Endothelial cell of umbilical vein (primary cell): ENCODE measurements at regions not wholly inside any gene's neighbourhood (a gene's known extent, or its start where the extent isn't known, plus 50 kb on each side); places are given as distances from the start of the nearest gene placed in this dataset.
"Not testable (repeated sequence)": the region's sequence is repeated elsewhere in the genome, so short reads cannot be mapped to it uniquely, and the experiment has no call there.

Experiments
- BruUV-seq: library from RNA; stranded (reverse); fragments of 400-500 nt; replicated peaks from 2 replicates; lab custom pipeline; 2021; lab: Mats Ljungman, UMichigan
- CTCF ChIA-PET: fragments of 300-600, 350-600 bp; sonication (Branson Sonifier 250); formaldehyde crosslinking; loops from one replicate; lab custom pipeline; 2021; ENCODE audit warnings: antibody characterized with exemption, inconsistent platforms; lab: Charles Lee
- POLR2A ChIA-PET: fragments of 300-600, 350-600 bp; sonication (Branson Sonifier 250); formaldehyde crosslinking; loops from one replicate; lab custom pipeline; 2021; ENCODE audit warnings: antibody characterized with exemption, inconsistent platforms; lab: Charles Lee
- DNase-seq: peaks from one replicate; pipeline ENCODE4 v3.0.0-alpha.2; 2011; ENCODE audit warnings: low read depth, low spot score
- FAIRE-seq: peaks from 2 replicates; lab custom pipeline; 2011; peaks lifted over from hg19 to GRCh38; lab: Jason Lieb, UNC
- H2AFZ ChIP-seq: 2 replicates; pipeline ENCODE4 v1.6.0; 2012; ENCODE audit warnings: low read depth, low read length, control low read depth, inconsistent platforms
- H3K27ac ChIP-seq: 2 replicates; pipeline ENCODE4 v1.5.1; 2011; ENCODE audit warnings: low read depth, mild to moderate bottlenecking, control low read depth, low read length, moderate library complexity; ENCODE audit not compliant: insufficient read depth
- H3K27me3 ChIP-seq, 2 experiments: 2 replicates each; pipeline versions ENCODE4 v1.6.0 to v1.6.1; 2011; ENCODE audit warnings: low read length in 2 of 2, mixed read lengths in 1 of 2; ENCODE audit not compliant: control insufficient read depth in 2 of 2, insufficient read depth in 2 of 2
- H3K36me3 ChIP-seq, 2 experiments: 2 replicates in 1 of 2; 3 replicates in 1 of 2; pipeline ENCODE4 v1.5.1; 2011; ENCODE audit warnings: low read length in 2 of 2, mild to moderate bottlenecking in 1 of 2, moderate library complexity in 1 of 2; ENCODE audit not compliant: control insufficient read depth in 2 of 2, insufficient read depth in 2 of 2; ENCODE audit errors: extremely low read depth in 1 of 2
- H3K4me1 ChIP-seq: 3 replicates; pipeline ENCODE4 v1.5.1; 2011; ENCODE audit warnings: mild to moderate bottlenecking, low read length; ENCODE audit not compliant: control insufficient read depth, insufficient read depth; ENCODE audit errors: extremely low read depth
- H3K4me2 ChIP-seq: 2 replicates; pipeline ENCODE4 v1.6.1; 2011; ENCODE audit warnings: low read length, control low read depth, mixed read lengths; ENCODE audit not compliant: insufficient read depth
- H3K4me3 ChIP-seq, 3 experiments: fragments of 200-600 bp in 1 of 3; sonication (generic), shearing (Covaris generic) in 1 of 3; replicated peaks in 1 of 3; 2 replicates each; pipeline ENCODE4 v1.5.1; 2011 to 2016; ENCODE audit warnings: control low read depth in 3 of 3, low read length in 3 of 3, mild to moderate bottlenecking in 2 of 3, inconsistent platforms in 1 of 3, low read depth in 1 of 3, moderate library complexity in 1 of 3; ENCODE audit not compliant: insufficient read depth in 1 of 3
- H3K79me2 ChIP-seq: 2 replicates; pipeline ENCODE4 v1.6.0; 2012; ENCODE audit warnings: low read length, inconsistent platforms; ENCODE audit not compliant: control insufficient read depth, insufficient read depth
- H3K9ac ChIP-seq: replicated peaks from 2 replicates; pipeline ENCODE3; 2011; ENCODE audit warnings: low read length, control low read depth; ENCODE audit not compliant: insufficient read depth; ENCODE audit errors: extremely low read depth
- H3K9me1 ChIP-seq: replicated peaks from 3 replicates; pipeline ENCODE4 v1.6.0; 2011; ENCODE audit warnings: mild to moderate bottlenecking, low read length; ENCODE audit not compliant: control insufficient read depth, insufficient read depth; ENCODE audit errors: extremely low read depth
- H3K9me3 ChIP-seq: replicated peaks from 2 replicates; pipeline ENCODE4 v1.5.1; 2012; ENCODE audit warnings: low read length, inconsistent platforms; ENCODE audit not compliant: control insufficient read depth, insufficient read depth
- H4K20me1 ChIP-seq: replicated peaks from 2 replicates; pipeline ENCODE3; 2011; ENCODE audit warnings: mild to moderate bottlenecking, low read length; ENCODE audit not compliant: control insufficient read depth, insufficient read depth; ENCODE audit errors: extremely low read depth
- EZH2 ChIP-seq: IDR thresholded peaks from 2 replicates; pipeline ENCODE4 v1.6.1; 2012; ENCODE audit warnings: borderline replicate concordance, low read depth, mild to moderate bottlenecking, moderate library complexity, low read length, inconsistent platforms; ENCODE audit not compliant: severe bottlenecking
- FOS ChIP-seq: IDR thresholded peaks from 2 replicates; pipeline ENCODE4 v1.6.1; 2011; ENCODE audit warnings: mild to moderate bottlenecking, low read length, moderate library complexity, borderline replicate concordance; ENCODE audit not compliant: insufficient read depth
- GATA2 ChIP-seq: IDR thresholded peaks from 2 replicates; pipeline ENCODE4 v1.7.0; 2011; ENCODE audit warnings: low read depth, mild to moderate bottlenecking, moderate library complexity, mixed read lengths, low read length; ENCODE audit not compliant: insufficient read length, insufficient read depth
- JUN ChIP-seq: IDR thresholded peaks from 2 replicates; pipeline ENCODE4 v1.6.1; 2011; ENCODE audit warnings: borderline replicate concordance, low read depth; ENCODE audit not compliant: insufficient read length, insufficient read depth
- MYC ChIP-seq: IDR thresholded peaks from one replicate; pipeline ENCODE4 v1.6.1; 2011; ENCODE audit warnings: mild to moderate bottlenecking, low read depth, low read length
- POLR2A ChIP-seq: IDR thresholded peaks from 2 replicates; pipeline ENCODE4 v1.6.1; 2012; ENCODE audit warnings: low read depth, mild to moderate bottlenecking, control low read depth, low read length
- POLR2AphosphoS5 ChIP-seq: IDR thresholded peaks from 2 replicates; pipeline ENCODE4 v1.6.1; 2012; ENCODE audit warnings: low read depth, mild to moderate bottlenecking, control low read depth, low read length, moderate library complexity; ENCODE audit not compliant: insufficient read depth
- dilution Hi-C: fragments of 300-500 bp; cut with MboI; formaldehyde crosslinking; loops from one replicate; pipeline ENCODE4 v1.15.0; 2019; ENCODE audit warnings: low sequenced_read_pairs; ENCODE audit not compliant: extremely low pct_ligation_motif_present
- intact Hi-C: fragments of 100-400 bp; cut with micrococcal nuclease; formaldehyde crosslinking; loops from one replicate; pipeline ENCODE4 v1.10.0; 2022
- TF ChIP-seq, protein P1 (sequence below), 2 donors: IDR thresholded peaks; 1 replicate in 1 of 2; 2 replicates in 1 of 2; pipeline ENCODE4 v1.5.1; 2011; ENCODE audit warnings: low read length in 2 of 2, mild to moderate bottlenecking in 2 of 2, moderate library complexity in 2 of 2, control low read depth in 1 of 2, inconsistent platforms in 1 of 2, low read depth in 1 of 2; ENCODE audit not compliant: insufficient read depth in 1 of 2; ENCODE audit errors: extremely low read depth in 1 of 2
- TF ChIP-seq, protein P2 (sequence below): IDR thresholded peaks from 2 replicates; pipeline ENCODE4 v1.6.1; 2011; ENCODE audit not compliant: insufficient read depth, insufficient read length

DNA sequence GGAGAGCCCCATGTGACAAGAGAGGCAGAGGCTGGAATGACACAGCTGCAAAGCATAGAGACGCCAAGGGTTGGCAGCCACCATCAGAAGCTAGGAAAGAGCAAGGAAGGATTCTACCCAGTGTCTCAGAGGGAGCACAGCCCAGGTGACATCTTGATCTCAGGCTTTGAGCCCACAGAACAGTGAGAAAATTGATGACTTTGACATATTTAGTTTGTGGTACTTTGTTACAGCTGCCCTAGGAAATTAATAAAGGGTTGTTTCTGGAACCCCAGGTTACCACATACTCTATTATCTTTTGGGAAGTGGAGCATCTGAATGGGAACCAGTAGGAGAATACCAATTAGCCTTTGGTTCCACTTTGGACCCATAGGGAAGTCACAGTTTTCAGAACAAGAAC, 231.7 kb downstream of the ZNF621 start:
- no peaks in the 10 kb centered on the region for H3K9me1 ChIP-seq

DNA sequence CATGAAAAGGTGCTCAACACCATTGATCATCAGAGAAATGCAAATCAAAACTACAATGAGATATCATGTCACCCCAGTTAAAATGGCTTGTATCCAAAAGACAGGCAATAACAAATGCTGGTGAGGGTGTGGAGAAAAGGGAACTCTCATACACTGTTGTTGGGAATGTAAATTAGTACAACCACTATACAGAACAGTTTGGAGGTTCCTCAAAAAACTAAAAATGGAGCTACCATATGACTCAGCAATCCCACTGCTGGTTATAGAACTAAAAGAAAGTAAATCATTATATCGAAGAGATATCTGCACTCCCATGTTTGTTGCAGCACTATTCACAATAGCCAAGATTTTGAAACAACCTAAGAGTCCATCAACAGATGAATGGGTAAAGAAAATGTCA, 238.0 kb downstream of the ZNF621 start:
- DNase-seq, BruUV-seq, intact Hi-C loops, CTCF ChIA-PET, FAIRE-seq, H3K9me1 ChIP-seq, H3K9me3 ChIP-seq, H3K4me2 ChIP-seq, H3K36me3 ChIP-seq, dilution Hi-C loops, H3K4me3 ChIP-seq, H3K4me1 ChIP-seq, H3K27me3 ChIP-seq, H3K27ac ChIP-seq, POLR2A ChIA-PET, H3K79me2 ChIP-seq, H3K9ac ChIP-seq, H4K20me1 ChIP-seq, H2AFZ ChIP-seq: not testable (repeated sequence)

More for the DNA sequence above, 231.7 kb downstream of the ZNF621 start:
- FAIRE-seq (no peak), DNase-seq (no peak)
- H3K4me2 ChIP-seq = no peak overlapping the region
- no peaks in the 10 kb centered on the region for H3K79me2 ChIP-seq
- no peaks in the 10 kb centered on the region for H4K20me1 ChIP-seq
- H3K27me3 ChIP-seq = no peaks in the 10 kb centered on the region
- TF ChIP-seq POLR2AphosphoS5 (no peak), POLR2A (no peak), GATA2 (no peak), MYC (no peak), FOS (no peak), JUN (no peak), EZH2 (no peak)
- TF ChIP-seq, protein P1, sequence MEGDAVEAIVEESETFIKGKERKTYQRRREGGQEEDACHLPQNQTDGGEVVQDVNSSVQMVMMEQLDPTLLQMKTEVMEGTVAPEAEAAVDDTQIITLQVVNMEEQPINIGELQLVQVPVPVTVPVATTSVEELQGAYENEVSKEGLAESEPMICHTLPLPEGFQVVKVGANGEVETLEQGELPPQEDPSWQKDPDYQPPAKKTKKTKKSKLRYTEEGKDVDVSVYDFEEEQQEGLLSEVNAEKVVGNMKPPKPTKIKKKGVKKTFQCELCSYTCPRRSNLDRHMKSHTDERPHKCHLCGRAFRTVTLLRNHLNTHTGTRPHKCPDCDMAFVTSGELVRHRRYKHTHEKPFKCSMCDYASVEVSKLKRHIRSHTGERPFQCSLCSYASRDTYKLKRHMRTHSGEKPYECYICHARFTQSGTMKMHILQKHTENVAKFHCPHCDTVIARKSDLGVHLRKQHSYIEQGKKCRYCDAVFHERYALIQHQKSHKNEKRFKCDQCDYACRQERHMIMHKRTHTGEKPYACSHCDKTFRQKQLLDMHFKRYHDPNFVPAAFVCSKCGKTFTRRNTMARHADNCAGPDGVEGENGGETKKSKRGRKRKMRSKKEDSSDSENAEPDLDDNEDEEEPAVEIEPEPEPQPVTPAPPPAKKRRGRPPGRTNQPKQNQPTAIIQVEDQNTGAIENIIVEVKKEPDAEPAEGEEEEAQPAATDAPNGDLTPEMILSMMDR (IDR thresholded peaks at IDR 0.05; ENCODE audit: extremely low read depth in 1 of 2, insufficient read depth in 1 of 2, low read depth in 1 of 2, low read length in 2 of 2) = no peak
- TF ChIP-seq, protein P2, sequence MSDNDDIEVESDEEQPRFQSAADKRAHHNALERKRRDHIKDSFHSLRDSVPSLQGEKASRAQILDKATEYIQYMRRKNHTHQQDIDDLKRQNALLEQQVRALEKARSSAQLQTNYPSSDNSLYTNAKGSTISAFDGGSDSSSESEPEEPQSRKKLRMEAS = no peak
- no peak overlapping the region for H3K9ac ChIP-seq
- dilution Hi-C loops = no loop called here
- no TSS peak for BruUV-seq
- no peaks in the 10 kb centered on the region for H3K4me1 ChIP-seq
- H2AFZ ChIP-seq = no peak overlapping the region
- CTCF ChIA-PET = no interaction called here
- intact Hi-C loops = no loop called here
- H3K27ac ChIP-seq = no peak overlapping the region
- POLR2A ChIA-PET = no interaction called here
- H3K9me3 ChIP-seq = no peaks in the 10 kb centered on the region
- H3K36me3 ChIP-seq = no peaks in the 10 kb centered on the region
- H3K4me3 ChIP-seq = no peak overlapping the region
